Activated naive CD8-positive, alpha-beta T cell treated with anti-CD3 and anti-CD28 coated beads, Interleukin-2, amount 50 U/mL, for 24 hours (primary cell): ENCODE measurements at regions not wholly inside any gene's neighbourhood (a gene's known extent, or its start where the extent isn't known, plus 50 kb on each side); places are given as distances from the start of the nearest gene placed in this dataset.
"Not testable (repeated sequence)": the region's sequence is repeated elsewhere in the genome, so short reads cannot be mapped to it uniquely, and the experiment has no call there.

Experiments used
- ATAC-seq: fragments of 150-1000 bp; cut with Tn5 transposase; one replicate; pipeline ENCODE4 v1.10.0; 2021
- DNase-seq: peaks from one replicate; pipeline ENCODE4 v3.0.0; 2021
- H3K27ac Mint-ChIP-seq: one replicate; pipeline ENCODE4 v1.8.0; 2021; ENCODE audit warnings: mild to moderate bottlenecking, mixed read lengths
- H3K27me3 Mint-ChIP-seq: one replicate; pipeline ENCODE4 v1.8.0; 2021; ENCODE audit warnings: mixed read lengths
- H3K36me3 Mint-ChIP-seq: one replicate; pipeline ENCODE4 v1.8.0; 2021; ENCODE audit warnings: low read depth, mixed read lengths
- H3K4me1 Mint-ChIP-seq: one replicate; pipeline ENCODE4 v1.8.0; 2021; ENCODE audit warnings: mixed read lengths
- H3K4me3 Mint-ChIP-seq: one replicate; pipeline ENCODE4 v1.8.0; 2021; ENCODE audit warnings: mild to moderate bottlenecking, moderate library complexity, mixed read lengths
- H3K9me3 Mint-ChIP-seq: one replicate; pipeline ENCODE4 v1.8.0; 2021; ENCODE audit warnings: mixed read lengths

DNA sequence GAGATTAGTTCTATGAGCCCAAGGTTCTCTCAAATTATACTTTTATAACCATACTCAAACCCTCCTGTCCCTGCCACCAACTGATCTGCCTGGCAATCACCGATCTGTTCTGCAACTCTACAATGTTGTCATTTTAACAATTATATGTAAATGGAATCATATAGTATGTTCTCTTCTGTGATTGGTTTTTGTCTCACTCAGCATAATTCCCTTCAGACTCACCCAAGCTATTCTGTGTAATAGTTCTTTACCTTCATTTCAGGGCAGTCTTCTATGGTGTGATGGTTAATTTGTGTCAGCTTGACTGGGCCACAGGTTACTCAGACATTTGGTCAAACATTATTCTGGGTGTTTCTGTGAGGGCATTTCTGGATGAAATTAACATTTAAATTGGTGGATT, 181.9 kb upstream of the CXCL12 start:
- DNase-seq (no peak), ATAC-seq (no peak)
- Mint-ChIP-seq H3K36me3 (no peaks in the 10 kb centered on the region), H3K9me3 (peaks cover 2% of the 10 kb centered on the region), H3K27me3 (no peaks in the 10 kb centered on the region), H3K27ac (no peak overlapping the region), H3K4me3 (no peak overlapping the region), H3K4me1 (no peaks in the 10 kb centered on the region)

DNA sequence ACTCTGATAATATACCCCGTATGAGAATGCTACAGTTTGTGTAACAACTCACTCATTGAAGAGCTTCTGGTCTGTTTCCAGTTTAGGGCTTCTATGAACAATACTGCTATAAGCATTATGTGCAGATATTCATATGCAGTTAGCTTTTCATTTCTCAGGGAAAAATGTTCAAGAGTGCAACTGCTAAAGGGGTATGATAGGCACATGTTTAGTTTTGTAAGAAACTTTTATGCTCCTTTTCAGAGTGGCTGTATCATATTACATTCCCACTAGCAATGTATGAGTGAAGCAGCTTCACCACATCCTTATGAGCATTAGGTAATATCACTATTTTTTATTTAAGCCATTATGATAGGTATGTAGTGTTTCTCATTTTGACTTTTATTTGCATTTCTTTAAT, 182.6 kb upstream of the CXCL12 start:
- Mint-ChIP-seq H3K27me3 (no peaks in the 10 kb centered on the region), H3K36me3 (no peaks in the 10 kb centered on the region)

DNA sequence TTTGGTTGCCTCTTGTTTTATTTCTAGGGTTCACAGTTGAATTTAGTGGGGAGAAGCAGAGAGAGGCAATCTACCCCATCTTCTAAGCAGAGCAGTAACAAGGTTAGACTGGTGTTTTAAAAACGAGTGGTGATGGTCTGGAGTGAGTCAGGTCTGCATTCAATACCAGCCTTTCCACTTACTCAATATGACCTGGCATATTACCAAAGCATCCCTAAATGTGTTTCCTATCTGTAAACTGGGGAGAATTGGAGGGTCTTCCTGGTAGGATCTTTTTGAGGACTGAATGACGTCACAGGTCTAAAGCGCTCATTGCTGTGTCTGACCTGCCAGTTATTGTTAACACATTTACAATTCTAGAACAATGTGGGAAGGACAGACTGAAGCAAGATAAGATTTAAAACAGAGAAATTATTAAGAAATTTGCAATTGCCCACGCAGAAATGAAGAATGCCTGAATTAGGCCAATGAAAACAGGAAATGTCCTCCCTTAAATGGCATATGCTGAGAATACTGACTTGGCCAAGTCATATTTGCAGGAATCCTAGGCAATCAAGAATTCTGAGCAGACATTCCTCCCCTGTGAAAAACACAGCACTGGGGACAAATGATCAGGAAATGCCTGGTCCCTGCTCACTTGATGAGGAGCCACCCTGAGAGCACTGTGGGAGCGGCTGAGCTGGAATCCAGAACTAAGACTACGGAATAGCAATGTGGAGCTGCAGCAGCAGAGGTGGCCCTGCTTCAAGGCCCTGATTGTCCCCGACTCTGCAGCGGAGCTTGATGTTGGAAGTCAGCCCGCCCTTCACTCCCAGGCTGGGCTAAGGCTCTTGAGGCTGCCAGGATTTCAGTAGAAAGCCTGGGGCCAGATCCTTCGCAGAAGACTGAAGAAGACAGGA, 184.5 kb upstream of the CXCL12 start:
- H3K36me3 Mint-ChIP-seq, result no peaks in the 10 kb centered on the region
- H3K27me3 Mint-ChIP-seq, result no peaks in the 10 kb centered on the region
- no peak overlapping the region for H3K27ac Mint-ChIP-seq
- no peak for DNase-seq
- H3K9me3 Mint-ChIP-seq, result peaks cover 3% of the 10 kb centered on the region
- no peaks in the 10 kb centered on the region for H3K4me1 Mint-ChIP-seq
- H3K4me3 Mint-ChIP-seq, result no peak overlapping the region
- no peak for ATAC-seq

More for the DNA sequence above, 182.6 kb upstream of the CXCL12 start:
- ATAC-seq (no peak), DNase-seq (no peak)
- Mint-ChIP-seq H3K4me1 (no peaks in the 10 kb centered on the region), H3K9me3 (peaks cover 3% of the 10 kb centered on the region), H3K4me3 (no peak overlapping the region), H3K27ac (no peak overlapping the region)

- DNase-seq, result no peak
- no peak overlapping the region for H3K27ac Mint-ChIP-seq
- ATAC-seq, result no peak
- H3K27me3 Mint-ChIP-seq, result no peaks in the 10 kb centered on the region
- peaks cover 3% of the 10 kb centered on the region for H3K9me3 Mint-ChIP-seq
- no peak overlapping the region for H3K4me3 Mint-ChIP-seq
- H3K36me3 Mint-ChIP-seq, result no peaks in the 10 kb centered on the region
- H3K4me1 Mint-ChIP-seq, result no peaks in the 10 kb centered on the region
Measured at GRCh38 chr10:44571701-44572100, 186.8 kb upstream of the CXCL12 start.

GRCh38 chr10:44572146-44572545, 187.2 kb upstream of the CXCL12 start:
- H3K4me1 Mint-ChIP-seq, result no peaks in the 10 kb centered on the region
- ATAC-seq, result no peak
- no peak overlapping the region for H3K27ac Mint-ChIP-seq
- H3K36me3 Mint-ChIP-seq, result no peaks in the 10 kb centered on the region
- H3K4me3 Mint-ChIP-seq, result no peak overlapping the region
- peaks cover 3% of the 10 kb centered on the region for H3K9me3 Mint-ChIP-seq
- no peaks in the 10 kb centered on the region for H3K27me3 Mint-ChIP-seq
- no peak for DNase-seq

GRCh38 chr10:44573821-44574220, 188.9 kb upstream of the CXCL12 start:
- no peak for DNase-seq
- Mint-ChIP-seq H3K9me3 (peaks cover 3% of the 10 kb centered on the region), H3K27ac (no peak overlapping the region), H3K4me1 (no peaks in the 10 kb centered on the region), H3K27me3 (no peaks in the 10 kb centered on the region), H3K4me3 (no peak overlapping the region), H3K36me3 (no peaks in the 10 kb centered on the region)
- no peak for ATAC-seq

- no peaks in the 10 kb centered on the region for H3K27me3 Mint-ChIP-seq
- peaks cover 5% of the 10 kb centered on the region for H3K9me3 Mint-ChIP-seq
- H3K4me3 Mint-ChIP-seq, result no peak overlapping the region
- H3K4me1 Mint-ChIP-seq, result no peaks in the 10 kb centered on the region
- no peaks in the 10 kb centered on the region for H3K36me3 Mint-ChIP-seq
- ATAC-seq, result no peak
- H3K27ac Mint-ChIP-seq, result no peak overlapping the region
- no peak for DNase-seq
Measured at GRCh38 chr10:44574596-44575480, 189.9 kb upstream of the CXCL12 start.

DNA sequence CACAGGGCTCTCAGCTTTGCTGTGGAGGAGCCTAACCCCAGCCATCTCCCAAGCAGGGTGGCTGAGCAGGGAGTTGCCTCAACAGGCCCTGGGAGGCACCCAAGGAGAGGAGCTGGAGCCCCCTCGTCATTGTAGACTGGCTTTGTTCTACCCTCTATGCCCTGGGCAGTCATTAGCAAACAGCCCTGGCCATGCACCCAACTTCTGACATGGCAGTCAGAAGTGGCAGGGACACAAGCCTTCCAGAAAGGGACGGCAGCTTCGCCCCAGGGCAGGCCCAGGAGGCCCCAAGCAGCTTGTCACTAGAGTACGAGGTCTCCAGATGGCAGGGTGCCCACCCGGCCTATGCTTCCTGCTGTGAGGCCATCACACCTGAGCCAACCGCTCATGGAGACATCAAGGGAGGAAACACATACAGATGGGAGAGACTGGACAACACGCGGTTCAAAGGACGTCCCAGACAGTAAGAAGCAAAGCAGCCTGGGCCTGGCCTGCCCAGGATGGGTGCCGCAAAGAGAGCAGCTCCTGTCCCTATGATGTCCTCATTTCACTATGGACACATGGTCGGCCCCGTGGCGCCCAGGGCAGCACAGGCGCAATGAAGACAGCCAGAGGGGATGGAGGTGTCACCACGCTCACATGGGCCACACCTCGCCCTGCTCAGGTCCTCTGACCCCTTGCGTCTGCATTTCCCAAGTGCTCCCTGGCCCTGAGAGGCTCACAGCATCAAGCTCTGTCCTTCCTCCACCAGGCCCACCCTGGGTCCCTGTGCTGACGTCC, 190.9 kb upstream of the CXCL12 start:
- H3K36me3 Mint-ChIP-seq, result no peaks in the 10 kb centered on the region
- H3K4me1 Mint-ChIP-seq, result no peaks in the 10 kb centered on the region
- no peaks in the 10 kb centered on the region for H3K27me3 Mint-ChIP-seq
- no peak overlapping the region for H3K4me3 Mint-ChIP-seq
- DNase-seq, result no peak
- H3K27ac Mint-ChIP-seq, result no peak overlapping the region
- peaks cover 7% of the 10 kb centered on the region for H3K9me3 Mint-ChIP-seq
- ATAC-seq, result no peak

DNA sequence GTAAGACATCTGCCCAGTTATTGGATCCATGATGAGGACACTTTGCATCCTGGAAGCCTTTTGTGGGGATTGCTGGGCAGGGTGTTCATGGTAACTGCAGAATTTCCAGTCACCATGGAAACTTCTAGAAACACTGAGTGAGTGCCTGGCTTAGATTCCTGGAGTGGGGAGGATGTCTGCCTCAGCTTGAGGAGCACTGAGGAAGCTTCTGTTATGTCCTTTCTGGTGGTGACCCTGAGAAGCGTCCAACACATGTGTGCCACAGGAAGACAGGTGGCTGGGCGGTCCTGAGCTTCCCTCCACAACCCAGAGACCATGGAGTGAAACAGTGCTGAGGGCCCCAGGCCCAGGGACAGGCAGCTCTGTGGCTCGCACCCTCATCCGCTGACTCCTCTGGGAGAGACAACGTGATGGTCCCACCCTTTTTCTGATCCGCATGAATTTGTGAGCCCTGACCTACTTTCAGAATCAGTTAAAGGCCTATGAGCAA, 191.8 kb upstream of the CXCL12 start:
- H3K4me3 Mint-ChIP-seq, result no peak overlapping the region
- DNase-seq (no peak), ATAC-seq (no peak)
- no peaks in the 10 kb centered on the region for H3K27me3 Mint-ChIP-seq
- H3K27ac Mint-ChIP-seq, result no peak overlapping the region
- no peaks in the 10 kb centered on the region for H3K36me3 Mint-ChIP-seq
- peaks cover 5% of the 10 kb centered on the region for H3K9me3 Mint-ChIP-seq
- H3K4me1 Mint-ChIP-seq, result no peaks in the 10 kb centered on the region

DNA sequence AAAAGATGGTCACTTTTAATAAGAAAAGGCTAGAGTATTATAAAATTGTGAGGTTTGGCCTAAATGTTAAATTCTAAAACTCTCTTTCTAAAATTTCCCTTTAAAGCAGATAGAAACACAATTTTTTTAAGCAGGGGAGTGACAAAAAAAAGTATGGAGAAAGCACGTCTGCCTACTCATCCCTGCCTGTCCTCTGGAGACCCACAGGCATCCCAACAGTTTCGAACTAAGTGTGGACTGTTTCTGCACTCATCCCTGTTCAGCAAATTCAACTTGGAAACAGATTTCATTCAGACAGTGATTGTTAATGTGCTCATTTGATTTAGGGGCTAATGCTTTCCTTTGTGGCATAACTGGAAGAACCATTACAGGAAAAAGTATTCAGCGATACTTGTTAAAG, 192.6 kb upstream of the CXCL12 start:
- ATAC-seq (no peak), DNase-seq (no peak)
- Mint-ChIP-seq H3K4me3 (no peak overlapping the region), H3K9me3 (peaks cover 4% of the 10 kb centered on the region), H3K36me3 (no peaks in the 10 kb centered on the region), H3K4me1 (no peaks in the 10 kb centered on the region), H3K27me3 (no peaks in the 10 kb centered on the region), H3K27ac (no peak overlapping the region)

GRCh38 chr10:44578271-44578670, 193.4 kb upstream of the CXCL12 start:
- no peak overlapping the region for H3K4me3 Mint-ChIP-seq
- ATAC-seq, result no peak

DNA sequence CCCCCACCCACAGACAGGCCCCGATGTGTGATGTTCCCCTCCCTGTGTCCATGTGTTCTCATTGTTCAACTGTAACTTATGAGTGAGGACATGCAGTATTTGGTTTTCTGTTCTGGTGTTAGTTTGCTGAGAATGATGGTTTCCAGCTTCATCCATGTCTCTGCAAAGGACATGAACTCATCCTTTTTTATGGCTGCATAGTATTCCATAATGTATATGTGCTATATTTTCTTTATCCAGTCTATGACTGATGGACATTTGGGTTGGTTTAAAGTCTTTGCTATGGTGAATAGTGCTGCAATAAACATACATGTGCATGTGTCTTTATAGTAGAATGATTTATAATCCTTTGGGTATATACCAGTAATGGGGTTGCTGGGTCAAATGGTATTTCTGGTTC, 194.1 kb upstream of the CXCL12 start:
- H3K4me3 Mint-ChIP-seq, H3K9me3 Mint-ChIP-seq, H3K4me1 Mint-ChIP-seq, ATAC-seq, H3K27ac Mint-ChIP-seq, DNase-seq, H3K36me3 Mint-ChIP-seq, H3K27me3 Mint-ChIP-seq: not testable (repeated sequence)

More at GRCh38 chr10:44578271-44578670, 193.4 kb upstream of the CXCL12 start:
- Mint-ChIP-seq H3K27ac (no peak overlapping the region), H3K36me3 (no peaks in the 10 kb centered on the region), H3K4me1 (no peaks in the 10 kb centered on the region), H3K27me3 (no peaks in the 10 kb centered on the region), H3K9me3 (peaks cover 4% of the 10 kb centered on the region)
- no peak for DNase-seq

GRCh38 chr10:44581996-44582395, 197.1 kb upstream of the CXCL12 start:
- H3K27ac Mint-ChIP-seq, result no peak overlapping the region
- peaks cover 4% of the 10 kb centered on the region for H3K9me3 Mint-ChIP-seq
- no peaks in the 10 kb centered on the region for H3K27me3 Mint-ChIP-seq
- no peak for ATAC-seq
- H3K36me3 Mint-ChIP-seq, result no peaks in the 10 kb centered on the region
- no peaks in the 10 kb centered on the region for H3K4me1 Mint-ChIP-seq
- H3K4me3 Mint-ChIP-seq, result no peak overlapping the region
- DNase-seq, result no peak
